Body of pancreas (tissue), 4 donors: ENCODE measurements at regions not wholly inside any gene's neighbourhood (a gene's known extent, or its start where the extent isn't known, plus 50 kb on each side); places are given as distances from the start of the nearest gene placed in this dataset.

Experiments used
- ATAC-seq: fragments of 150-250 bp; one replicate; pipeline ENCODE4 v1.9.1; 2016
- DNase-seq, 4 donors: peaks; one replicate each; pipeline ENCODE4 v3.0.0-alpha.2; 2019
- H3K27ac ChIP-seq, 4 donors: fragments of 200-600 bp; sonication (generic); 1 replicate in 3 of 4; 2 replicates in 1 of 4; pipeline versions ENCODE4 v1.5.1 to v1.6.1; 2016 to 2019; ENCODE audit warnings: mild to moderate bottlenecking in 1 of 4, mixed read lengths in 1 of 4, moderate library complexity in 1 of 4
- H3K27me3 ChIP-seq, 2 donors: fragments of 200-600 bp; sonication (generic); one replicate each; pipeline ENCODE4 v1.6.0; 2016; ENCODE audit warnings: mild to moderate bottlenecking in 1 of 2
- H3K36me3 ChIP-seq, 2 donors: fragments of 200-600 bp; sonication (generic); replicated peaks in 1 of 2; 2 replicates each; pipeline ENCODE4 v1.5.1; 2016; ENCODE audit warnings: low read depth in 2 of 2; ENCODE audit not compliant: insufficient read depth in 1 of 2
- H3K4me1 ChIP-seq: fragments of 200-600 bp; sonication (generic); one replicate; pipeline ENCODE4 v1.6.0; 2016
- H3K4me3 ChIP-seq, 2 donors: fragments of 200-600 bp; sonication (generic); 1 replicate in 1 of 2; 2 replicates in 1 of 2; pipeline ENCODE4 v1.5.1; 2016 to 2019
- H3K9me3 ChIP-seq, 3 donors: fragments of 200-600 bp; sonication (generic); 1 replicate in 2 of 3; 2 replicates in 1 of 3; pipeline ENCODE4 v1.5.1; 2016
- CTCF ChIP-seq, 7 experiments: fragments of 450-650 bp in 4 of 7; fragments of 200-600 bp in 3 of 7; sonication (generic) in 3 of 7; IDR thresholded peaks; one replicate each; pipeline ENCODE4 v1.5.1; 2016 to 2019; ENCODE audit warnings: antibody characterized with exemption in 7 of 7
- POLR2A ChIP-seq, 3 donors: fragments of 450-650 bp; IDR thresholded peaks; one replicate each; pipeline ENCODE4 v1.6.1; 2016; ENCODE audit warnings: antibody characterized with exemption in 3 of 3, mild to moderate bottlenecking in 2 of 3
- WGBS, 2 donors: methylation state at CpG; one replicate each; pipeline ENCODE4 v1.1.5; 2017; 5-methylcytosine and 5-hydroxymethylcytosine counted together
- intact Hi-C: fragments of 100-400 bp; cut with DNase I; formaldehyde crosslinking; loops from one replicate; pipeline ENCODE4 v1.15.1; 2023

DNA sequence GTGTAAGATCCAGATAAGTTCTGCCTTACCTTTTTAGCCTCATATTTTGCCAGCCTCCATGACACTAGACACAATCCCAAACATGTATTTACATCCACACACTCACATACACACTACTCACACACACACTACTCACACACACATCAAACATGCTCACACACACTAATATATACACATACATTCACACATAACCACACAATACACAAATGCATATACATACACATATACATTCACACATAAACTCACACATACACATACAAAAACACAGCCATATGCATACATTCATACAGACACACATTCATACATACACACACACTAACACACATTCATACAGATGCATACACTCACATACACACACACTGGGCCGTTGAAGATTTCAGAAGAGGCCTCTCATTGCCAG lies 109.5 kb downstream of the MAIP1 start:
- Histone ChIP-seq H3K4me1 (no peaks in the 10 kb centered on the region), H3K4me3 (no peak overlapping the region), H3K9me3 (no peaks in the 10 kb centered on the region), H3K27ac (no peak overlapping the region), H3K36me3 (no peaks in the 10 kb centered on the region), H3K27me3 (no peaks in the 10 kb centered on the region)
- WGBS, 2 donors: 36 to 50% methylated on average over 1 of the region's 1 CpG
- ATAC-seq: no peak
- TF ChIP-seq CTCF (IDR thresholded peaks at IDR 0.05) (no peak), POLR2A (IDR thresholded peaks at IDR 0.05) (no peak)
- intact Hi-C loops: no loop called here
- no peak for DNase-seq

DNA sequence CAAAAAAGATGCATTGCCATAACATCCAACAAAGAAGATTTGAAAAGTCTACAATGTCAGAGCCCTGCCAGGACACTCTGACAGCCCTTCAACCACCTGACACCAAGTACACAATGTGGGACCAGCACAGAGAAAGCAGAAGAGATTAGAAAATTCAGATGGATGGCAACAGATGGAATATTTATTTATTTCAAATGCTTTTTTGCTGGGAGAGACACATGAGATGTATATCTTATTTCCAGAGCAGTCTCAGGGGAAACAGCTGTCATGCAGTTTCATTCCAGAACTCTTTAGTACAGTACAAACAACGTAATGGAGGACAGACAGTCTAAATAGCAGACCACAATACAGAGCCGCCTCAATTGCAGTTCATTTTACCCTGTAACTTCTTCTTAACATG lies 110.1 kb downstream of the MAIP1 start:
- 47 to 55% methylated on average over 2 of the region's 2 CpGs for WGBS, 2 donors
- ATAC-seq (no peak), DNase-seq (no peak)

DNA sequence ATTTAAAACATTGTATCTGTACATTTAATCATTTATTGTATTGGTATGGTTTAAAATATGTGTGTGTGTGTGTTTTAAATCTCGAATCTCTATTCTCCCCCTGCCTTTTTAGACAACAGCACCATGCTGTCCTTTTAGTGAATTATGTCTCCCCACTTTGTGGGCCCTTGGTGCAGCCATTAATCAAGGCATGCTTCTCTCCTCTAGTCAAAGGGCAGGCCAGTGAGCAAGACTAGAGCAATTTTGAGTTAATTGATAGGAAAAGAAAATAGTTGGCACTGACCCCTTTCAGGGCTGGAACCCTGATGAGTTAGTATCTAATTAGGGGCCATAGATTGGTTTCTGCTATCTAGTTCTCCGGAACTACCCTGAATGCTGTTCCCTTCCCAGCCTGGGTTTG lies 111.0 kb downstream of the MAIP1 start:
- Histone ChIP-seq H3K9me3 (no peaks in the 10 kb centered on the region), H3K4me3 (no peak overlapping the region), H3K27me3 (no peaks in the 10 kb centered on the region), H3K36me3 (no peaks in the 10 kb centered on the region), H3K4me1 (no peaks in the 10 kb centered on the region), H3K27ac (no peak overlapping the region)
- TF ChIP-seq CTCF (IDR thresholded peaks at IDR 0.05) (no peak), POLR2A (IDR thresholded peaks at IDR 0.05) (no peak)
- intact Hi-C loops: no loop called here
- ATAC-seq: no peak
- 73 to 76% methylated on average over 2 of the region's 2 CpGs for WGBS, 2 donors
- no peak for DNase-seq

More for the DNA sequence above, 110.1 kb downstream of the MAIP1 start:
- H3K9me3 ChIP-seq: no peaks in the 10 kb centered on the region
- H3K4me3 ChIP-seq: no peak overlapping the region
- no peaks in the 10 kb centered on the region for H3K4me1 ChIP-seq
- H3K36me3 ChIP-seq: no peaks in the 10 kb centered on the region
- H3K27ac ChIP-seq: no peak overlapping the region
- intact Hi-C loops: no loop called here
- TF ChIP-seq CTCF (IDR thresholded peaks at IDR 0.05): no peak
- TF ChIP-seq POLR2A (IDR thresholded peaks at IDR 0.05): no peak
- H3K27me3 ChIP-seq: no peaks in the 10 kb centered on the region

- no peaks in the 10 kb centered on the region for H3K4me1 ChIP-seq
- no peak for TF ChIP-seq POLR2A (IDR thresholded peaks at IDR 0.05)
- TF ChIP-seq CTCF (IDR thresholded peaks at IDR 0.05): no peak
Observed at GRCh38 chr2:200068642-200069041, 113.3 kb downstream of the MAIP1 start.

GRCh38 chr2:200077210-200077650 lies 121.8 kb downstream of the MAIP1 start:
- DNase-seq: peak in 3 of 4 donors; percentile 18 to 41 (median 26)
- H3K4me1 ChIP-seq: peaks cover 20% of the 10 kb centered on the region
- peak overlapping the region in 3 of 4 donors; percentile 51 to 80 (median 52) for H3K27ac ChIP-seq
- ATAC-seq: peak; percentile 92
- TF ChIP-seq CTCF (IDR thresholded peaks at IDR 0.05) (no peak), POLR2A (IDR thresholded peaks at IDR 0.05) (no peak)
- H3K27me3 ChIP-seq: no peaks in the 10 kb centered on the region
- H3K4me3 ChIP-seq: no peak overlapping the region
- no peaks in the 10 kb centered on the region for H3K36me3 ChIP-seq
- H3K9me3 ChIP-seq: no peaks in the 10 kb centered on the region
- intact Hi-C loops: no loop called here
- 12 to 14% methylated on average over 5 of the region's 5 CpGs for WGBS, 2 donors

More at GRCh38 chr2:200068642-200069041, 113.3 kb downstream of the MAIP1 start:
- ATAC-seq (no peak), DNase-seq (no peak)
- Histone ChIP-seq H3K4me3 (no peak overlapping the region), H3K27ac (no peak overlapping the region), H3K9me3 (no peaks in the 10 kb centered on the region), H3K27me3 (no peaks in the 10 kb centered on the region), H3K36me3 (no peaks in the 10 kb centered on the region)
- intact Hi-C loops: no loop called here
